HCT116 (cell line): ENCODE measurements at regions not wholly inside any gene's neighbourhood (a gene's known extent, or its start where the extent isn't known, plus 50 kb on each side); places are given as distances from the start of the nearest gene placed in this dataset.

Experiments
- ATAC-seq: fragments of 200-7000 bp; cut with Tn5 transposase; 2 replicates; pipeline ENCODE4 v1.9.1; 2020; ENCODE audit warnings: mild to moderate bottlenecking, moderate library complexity
- BruUV-seq: library from RNA; stranded (reverse); fragments of 400-500 nt; replicated peaks from 2 replicates; lab custom pipeline; 2021; lab: Mats Ljungman, UMichigan
- CTCF ChIA-PET: fragments of 300-600 bp; sonication (Branson Sonifier 250); formaldehyde crosslinking; loops from one replicate; lab custom pipeline; 2021; ENCODE audit warnings: antibody characterized with exemption; lab: Charles Lee
- POLR2A ChIA-PET: fragments of 300-600, 350-600 bp; sonication (Branson Sonifier 250); formaldehyde crosslinking; loops from one replicate; lab custom pipeline; 2021; ENCODE audit warnings: antibody characterized with exemption; lab: Charles Lee
- RAD21 ChIA-PET, 2 experiments: fragments of 300-600 bp; sonication (Branson Sonifier 250); formaldehyde crosslinking; loops; one replicate each; lab custom pipeline; 2023; ENCODE audit warnings: low total read pairs in 2 of 2; ENCODE audit not compliant: uncharacterized antibody in 2 of 2, unreplicated experiment in 2 of 2, low non-redundant PET in 1 of 2; lab: Charles Lee
- DNase-seq: peaks from one replicate; pipeline ENCODE4 v3.0.0-alpha.2; 2010; ENCODE audit warnings: low read depth, low spot score
- H2AFZ ChIP-seq: fragments of 200-600 bp; shearing (Covaris generic), sonication (generic); 2 replicates; pipeline ENCODE4 v1.6.1; 2017; ENCODE audit warnings: low read depth, mixed run types, mixed read lengths, antibody characterized with exemption, low read length; ENCODE audit not compliant: poor library complexity, severe bottlenecking
- H3K27ac ChIP-seq: 2 replicates; pipeline ENCODE4 v1.5.1; 2012; ENCODE audit warnings: low read depth, low read length
- H3K27me3 ChIP-seq: fragments of 200-600 bp; sonication (generic); 2 replicates; pipeline ENCODE4 v1.6.1; 2016; ENCODE audit warnings: mixed run types, low read length, mixed read lengths; ENCODE audit not compliant: insufficient read depth
- H3K36me3 ChIP-seq, 2 experiments: fragments of 200-500 bp in 1 of 2; fragments of 200-600 bp in 1 of 2; sonication (Bioruptor generic) in 1 of 2; sonication (generic) in 1 of 2; 2 replicates each; pipeline versions ENCODE4 v1.5.1 to v1.6.1; 2014 to 2016; ENCODE audit warnings: low read length in 2 of 2, inconsistent platforms in 1 of 2, mixed read lengths in 1 of 2, mixed run types in 1 of 2; ENCODE audit not compliant: insufficient read depth in 2 of 2, control insufficient read depth in 1 of 2
- H3K4me1 ChIP-seq, 2 experiments: fragments of 200-600 bp in 1 of 2; sonication (generic) in 1 of 2; 2 replicates each; pipeline versions ENCODE4 v1.5.1 to v1.6.1; 2012 to 2017; ENCODE audit warnings: low read length in 2 of 2, inconsistent platforms in 1 of 2, mild to moderate bottlenecking in 1 of 2, mixed read lengths in 1 of 2, mixed run types in 1 of 2, moderate library complexity in 1 of 2; ENCODE audit not compliant: insufficient read depth in 2 of 2, control insufficient read depth in 1 of 2
- H3K4me2 ChIP-seq: fragments of 200-600 bp; sonication (generic); 2 replicates; pipeline ENCODE4 v1.6.1; 2017; ENCODE audit warnings: mixed run types, low read length, mixed read lengths
- H3K4me3 ChIP-seq, 2 experiments: fragments of 200-600 bp in 1 of 2; sonication (generic) in 1 of 2; replicated peaks in 1 of 2; 2 replicates each; pipeline ENCODE4 v1.5.1; 2011 to 2016; ENCODE audit warnings: low read length in 2 of 2, control low read depth in 1 of 2, low read depth in 1 of 2, mild to moderate bottlenecking in 1 of 2, mixed read lengths in 1 of 2, mixed run types in 1 of 2
- H3K79me2 ChIP-seq: fragments of 200-600 bp; sonication (generic); 2 replicates; pipeline ENCODE4 v1.6.1; 2017; ENCODE audit warnings: mild to moderate bottlenecking, mixed run types, low read length, moderate library complexity, mixed read lengths; ENCODE audit not compliant: insufficient read depth
- H3K9ac ChIP-seq: fragments of 200-600 bp; sonication (generic); 2 replicates; pipeline ENCODE4 v1.6.1; 2016; ENCODE audit warnings: low read length, mixed read lengths
- H3K9me2 ChIP-seq: fragments of 200-600 bp; sonication (generic), shearing (Covaris generic); 2 replicates; pipeline ENCODE4 v1.6.1; 2017; ENCODE audit warnings: mixed run types, mild to moderate bottlenecking, moderate library complexity; ENCODE audit not compliant: insufficient read depth
- H3K9me3 ChIP-seq, 2 experiments: fragments of 200-500 bp in 1 of 2; fragments of 200-600 bp in 1 of 2; sonication (Bioruptor generic) in 1 of 2; sonication (generic) in 1 of 2; 2 replicates each; pipeline ENCODE4 v1.6.1; 2014 to 2017; ENCODE audit warnings: low read length in 2 of 2, mixed read lengths in 2 of 2, inconsistent platforms in 1 of 2, low read depth in 1 of 2, mild to moderate bottlenecking in 1 of 2, mixed run types in 1 of 2, moderate library complexity in 1 of 2; ENCODE audit not compliant: control insufficient read depth in 1 of 2, insufficient read depth in 1 of 2
- H4K20me1 ChIP-seq: fragments of 200-600 bp; sonication (generic), shearing (Covaris generic); 2 replicates; pipeline ENCODE4 v1.6.1; 2017; ENCODE audit warnings: mixed run types, mild to moderate bottlenecking, moderate library complexity; ENCODE audit not compliant: insufficient read depth
- ATF3 ChIP-seq: IDR thresholded peaks from 2 replicates; pipeline ENCODE4 v1.6.1; 2012
- CEBPB ChIP-seq: IDR thresholded peaks from 2 replicates; pipeline ENCODE4 v1.6.1; 2012; ENCODE audit warnings: low read depth
- POLR2AphosphoS5 ChIP-seq: IDR thresholded peaks from 2 replicates; pipeline ENCODE4 v1.6.1; 2011; ENCODE audit warnings: mild to moderate bottlenecking, low read depth, low read length, moderate library complexity
- SRF ChIP-seq: IDR thresholded peaks from 2 replicates; pipeline ENCODE4 v1.6.1; 2012; ENCODE audit warnings: low read depth
- YY1 ChIP-seq: IDR thresholded peaks from 2 replicates; pipeline ENCODE4 v1.6.1; 2011; ENCODE audit warnings: low read length, low read depth, moderate library complexity, mild to moderate bottlenecking; ENCODE audit not compliant: insufficient replicate concordance; ENCODE audit errors: extremely low read depth
- ZBTB33 ChIP-seq: IDR thresholded peaks from 2 replicates; pipeline ENCODE4 v1.6.1; 2011; ENCODE audit warnings: mild to moderate bottlenecking, low read length, moderate library complexity; ENCODE audit not compliant: insufficient replicate concordance; ENCODE audit errors: extremely low read depth
- ZNF274 ChIP-seq: fragments of 200-500 bp; sonication (Bioruptor generic); IDR thresholded peaks from 2 replicates; pipeline ENCODE4 v1.6.1; 2014; ENCODE audit warnings: mild to moderate bottlenecking, low read depth, low read length, inconsistent platforms
- intact Hi-C: fragments of 100-400 bp; cut with micrococcal nuclease; formaldehyde crosslinking; loops from 2 replicates; pipeline ENCODE4 v1.10.0; 2022

GRCh38 chr1:72724951-72725861, 442.9 kb upstream of the NEGR1 start (continued):
- no peak for TF ChIP-seq ATF3
- no peak for TF ChIP-seq YY1
- no peak for TF ChIP-seq ZBTB33
- no peak for TF ChIP-seq ZNF274
- TF ChIP-seq CEBPB = no peak
- no peak for TF ChIP-seq POLR2AphosphoS5

GRCh38 chr1:72705921-72706320, 423.6 kb upstream of the NEGR1 start:
- H3K27ac ChIP-seq = no peak overlapping the region
- ATAC-seq (no peak), DNase-seq (no peak)
- no peaks in the 10 kb centered on the region for H3K36me3 ChIP-seq
- H4K20me1 ChIP-seq = no peaks in the 10 kb centered on the region
- H3K4me1 ChIP-seq = no peaks in the 10 kb centered on the region
- ChIA-PET POLR2A (no interaction called here), RAD21 (no interaction called here), CTCF (no interaction called here)
- peaks cover 3 to 24% of the 10 kb centered on the region in 2 experiments; a peak in 2 of 4 replicates for H3K9me3 ChIP-seq
- H3K9me2 ChIP-seq = no peaks in the 10 kb centered on the region
- H3K9ac ChIP-seq = no peak overlapping the region
- H3K4me2 ChIP-seq = no peak overlapping the region
- no TSS peak for BruUV-seq
- TF ChIP-seq SRF = no peak
- no peak overlapping the region for H2AFZ ChIP-seq
- intact Hi-C loops = no loop called here
- H3K4me3 ChIP-seq = no peak overlapping the region
- H3K79me2 ChIP-seq = no peaks in the 10 kb centered on the region
- no peaks in the 10 kb centered on the region for H3K27me3 ChIP-seq
